HUES6 (cell line): ENCODE measurements at regions not wholly inside any gene's neighbourhood (a gene's known extent, or its start where the extent isn't known, plus 50 kb on each side); places are given as distances from the start of the nearest gene placed in this dataset.

Source experiments
- H3K27ac ChIP-seq: 2 replicates; pipeline ENCODE4 v1.7.0; 2013; ENCODE audit warnings: low read depth, mild to moderate bottlenecking, low read length, inconsistent platforms
- H3K27me3 ChIP-seq: 2 replicates; pipeline ENCODE4 v1.6.1; 2013; ENCODE audit warnings: low read length; ENCODE audit not compliant: control insufficient read depth, insufficient read depth
- H3K36me3 ChIP-seq: 2 replicates; pipeline ENCODE4 v1.6.1; 2013; ENCODE audit warnings: low read length; ENCODE audit not compliant: control insufficient read depth, insufficient read depth
- H3K4me1 ChIP-seq: 2 replicates; pipeline ENCODE4 v1.6.1; 2013; ENCODE audit warnings: low read length; ENCODE audit not compliant: control insufficient read depth, insufficient read depth
- H3K4me3 ChIP-seq: 2 replicates; pipeline ENCODE4 v1.5.1; 2013; ENCODE audit warnings: low read depth, low read length
- H3K9ac ChIP-seq: one replicate; pipeline ENCODE4 v1.6.1; 2013; ENCODE audit warnings: mild to moderate bottlenecking, low read length
- H3K9me3 ChIP-seq: 2 replicates; pipeline ENCODE4 v1.6.1; 2013; ENCODE audit warnings: low read depth, low read length; ENCODE audit not compliant: control insufficient read depth, insufficient read depth

DNA sequence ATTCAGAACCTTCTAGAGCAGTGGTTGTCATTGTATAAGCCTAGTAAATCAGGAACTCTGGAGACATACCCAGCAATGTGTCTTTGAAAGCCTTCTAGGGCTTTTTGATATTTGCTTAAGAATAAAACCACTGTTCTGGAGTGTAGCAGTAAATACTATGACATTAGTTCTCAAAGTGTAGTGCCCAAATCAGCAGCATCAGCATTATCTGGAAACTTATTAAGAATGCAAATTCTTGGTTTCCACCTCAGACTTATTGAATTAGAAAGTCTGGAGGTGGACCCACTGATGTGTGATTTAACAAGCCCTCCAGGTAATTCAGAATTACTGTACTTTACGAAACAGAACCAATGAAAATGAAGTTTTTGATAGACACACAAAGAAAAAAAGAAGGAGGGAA lies 509.7 kb downstream of the SUCLG1 start:
- H3K9ac ChIP-seq = no peak overlapping the region
- H3K4me3 ChIP-seq = no peak overlapping the region
- H3K4me1 ChIP-seq = peaks cover 10% of the 10 kb centered on the region
- H3K27me3 ChIP-seq = no peaks in the 10 kb centered on the region
- no peak overlapping the region for H3K27ac ChIP-seq
- no peaks in the 10 kb centered on the region for H3K36me3 ChIP-seq
- H3K9me3 ChIP-seq = no peaks in the 10 kb centered on the region

DNA sequence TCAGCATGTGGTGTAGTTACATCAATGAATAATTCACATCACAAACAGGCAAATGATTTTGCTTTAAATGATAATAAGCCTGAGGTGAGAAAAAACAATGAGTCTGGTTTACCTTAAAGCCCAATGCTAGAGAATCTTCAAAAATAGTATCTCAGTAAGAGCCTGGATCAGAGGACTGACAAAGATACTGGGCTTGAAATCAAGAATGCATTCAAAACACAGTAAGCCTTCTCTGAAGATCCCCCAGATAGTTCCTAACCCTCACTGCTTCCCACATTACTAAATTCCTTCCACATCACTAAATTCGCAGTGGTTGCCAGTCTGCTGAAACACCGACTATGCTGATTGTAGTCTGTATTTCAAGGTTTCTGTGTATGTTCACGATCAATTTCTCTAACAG lies 514.9 kb downstream of the SUCLG1 start:
- peaks cover 17% of the 10 kb centered on the region for H3K4me1 ChIP-seq
- no peaks in the 10 kb centered on the region for H3K36me3 ChIP-seq
- no peaks in the 10 kb centered on the region; the same call in 1 of the 2 replicates for H3K27me3 ChIP-seq
- H3K27ac ChIP-seq = no peak overlapping the region
- H3K4me3 ChIP-seq = no peak overlapping the region
- no peak overlapping the region for H3K9ac ChIP-seq
- no peaks in the 10 kb centered on the region for H3K9me3 ChIP-seq

- no peaks in the 10 kb centered on the region; the same call in 1 of the 2 replicates for H3K27me3 ChIP-seq
- H3K9me3 ChIP-seq = no peaks in the 10 kb centered on the region
- no peak overlapping the region for H3K27ac ChIP-seq
- H3K4me3 ChIP-seq = no peak overlapping the region
- H3K36me3 ChIP-seq = no peaks in the 10 kb centered on the region
- H3K4me1 ChIP-seq = peaks cover 17% of the 10 kb centered on the region
- H3K9ac ChIP-seq = no peak overlapping the region
Observed at GRCh38 chr2:83943265-83943664, 515.8 kb downstream of the SUCLG1 start.

GRCh38 chr2:83941886-83942285 lies 517.2 kb downstream of the SUCLG1 start:
- H3K36me3 ChIP-seq = no peaks in the 10 kb centered on the region
- H3K27ac ChIP-seq = no peak overlapping the region
- no peak overlapping the region for H3K9ac ChIP-seq
- no peaks in the 10 kb centered on the region for H3K9me3 ChIP-seq
- H3K27me3 ChIP-seq = no peaks in the 10 kb centered on the region; the same call in 1 of the 2 replicates
- H3K4me3 ChIP-seq = no peak overlapping the region
- H3K4me1 ChIP-seq = peaks cover 17% of the 10 kb centered on the region

- Histone ChIP-seq H3K4me1 (peaks cover 13% of the 10 kb centered on the region; the same call in 1 of the 2 replicates), H3K4me3 (no peak overlapping the region), H3K27me3 (no peaks in the 10 kb centered on the region), H3K9me3 (peaks cover 2% of the 10 kb centered on the region; the same call in 1 of the 2 replicates), H3K9ac (no peak overlapping the region), H3K36me3 (no peaks in the 10 kb centered on the region), H3K27ac (no peak overlapping the region)
Observed at GRCh38 chr2:83933749-83934148, 525.3 kb downstream of the SUCLG1 start.

- Histone ChIP-seq H3K9me3 (peaks cover 3% of the 10 kb centered on the region; the same call in 1 of the 2 replicates), H3K27ac (no peak overlapping the region), H3K4me3 (no peak overlapping the region), H3K27me3 (no peaks in the 10 kb centered on the region), H3K36me3 (no peaks in the 10 kb centered on the region), H3K9ac (no peak overlapping the region), H3K4me1 (no peaks in the 10 kb centered on the region)
Observed at GRCh38 chr2:83923531-83923930, 535.5 kb downstream of the SUCLG1 start.

GRCh38 chr2:83916559-83916958 lies 542.5 kb downstream of the SUCLG1 start:
- H3K36me3 ChIP-seq = no peaks in the 10 kb centered on the region
- H3K9ac ChIP-seq = no peak overlapping the region

DNA sequence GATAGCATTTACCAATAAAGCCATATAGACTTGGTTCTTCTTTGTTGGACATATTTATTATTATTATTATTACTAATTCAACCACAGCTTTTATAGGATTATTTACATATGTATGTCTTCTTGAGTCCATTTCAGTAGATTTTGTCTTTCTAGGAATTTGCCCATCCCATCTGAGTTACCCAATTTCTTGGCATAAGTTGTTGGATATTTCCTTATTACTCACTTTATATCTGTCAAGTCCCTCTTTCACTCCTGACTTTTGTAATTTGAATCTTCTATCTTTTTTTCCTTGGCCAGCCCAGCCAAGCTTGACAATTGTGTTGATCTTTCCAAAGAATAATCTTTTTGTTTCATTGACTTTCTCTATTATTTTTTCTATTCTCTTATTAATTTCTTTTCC lies 543.7 kb downstream of the SUCLG1 start:
- Histone ChIP-seq H3K27me3 (no peaks in the 10 kb centered on the region), H3K36me3 (no peaks in the 10 kb centered on the region), H3K27ac (no peak overlapping the region), H3K4me3 (no peak overlapping the region), H3K4me1 (no peaks in the 10 kb centered on the region), H3K9ac (no peak overlapping the region), H3K9me3 (peaks cover 6% of the 10 kb centered on the region; the same call in 1 of the 2 replicates)

More at GRCh38 chr2:83916559-83916958, 542.5 kb downstream of the SUCLG1 start:
- no peaks in the 10 kb centered on the region for H3K4me1 ChIP-seq
- H3K27ac ChIP-seq = no peak overlapping the region
- H3K27me3 ChIP-seq = no peaks in the 10 kb centered on the region
- H3K9me3 ChIP-seq = peaks cover 9% of the 10 kb centered on the region; the same call in 1 of the 2 replicates
- no peak overlapping the region for H3K4me3 ChIP-seq

GRCh38 chr2:83908750-83909149 lies 550.3 kb downstream of the SUCLG1 start:
- Histone ChIP-seq H3K9ac (no peak overlapping the region), H3K27ac (no peak overlapping the region), H3K27me3 (no peaks in the 10 kb centered on the region), H3K9me3 (peaks cover 8% of the 10 kb centered on the region), H3K4me1 (no peaks in the 10 kb centered on the region), H3K4me3 (no peak overlapping the region), H3K36me3 (no peaks in the 10 kb centered on the region)

DNA sequence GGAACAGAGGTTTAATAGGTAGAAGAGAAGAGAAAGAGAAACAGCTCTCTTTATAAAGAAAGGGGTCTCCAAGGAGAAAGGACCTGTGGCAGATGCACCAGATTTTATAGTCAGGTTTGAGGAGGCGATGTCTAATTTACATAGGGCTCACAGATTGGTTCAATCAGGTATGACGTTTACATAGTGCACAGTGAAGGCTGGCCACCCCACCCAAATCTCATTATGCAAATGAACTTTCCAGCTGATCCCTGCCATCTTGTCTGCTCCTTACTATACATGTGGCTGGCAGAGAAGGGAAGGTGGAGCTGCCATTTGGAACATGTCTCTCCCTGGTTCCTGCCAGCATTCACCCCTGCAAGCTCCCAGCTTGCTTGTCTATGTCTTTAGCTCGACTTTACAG lies 557.8 kb downstream of the SUCLG1 start:
- H3K27ac ChIP-seq = no peak overlapping the region
- no peaks in the 10 kb centered on the region for H3K36me3 ChIP-seq
- H3K4me1 ChIP-seq = no peaks in the 10 kb centered on the region
- no peak overlapping the region for H3K4me3 ChIP-seq
- no peak overlapping the region for H3K9ac ChIP-seq
- H3K9me3 ChIP-seq = no peaks in the 10 kb centered on the region
- no peaks in the 10 kb centered on the region for H3K27me3 ChIP-seq

- Histone ChIP-seq H3K9ac (no peak overlapping the region), H3K27ac (no peak overlapping the region), H3K4me1 (peaks cover 1% of the 10 kb centered on the region; the same call in 1 of the 2 replicates), H3K9me3 (no peaks in the 10 kb centered on the region), H3K4me3 (no peak overlapping the region), H3K36me3 (no peaks in the 10 kb centered on the region), H3K27me3 (no peaks in the 10 kb centered on the region)
Observed at GRCh38 chr2:83900862-83901261, 558.2 kb downstream of the SUCLG1 start.

GRCh38 chr2:83899271-83899670 lies 559.8 kb downstream of the SUCLG1 start:
- Histone ChIP-seq H3K27ac (no peak overlapping the region), H3K4me1 (peaks cover 8% of the 10 kb centered on the region), H3K36me3 (no peaks in the 10 kb centered on the region), H3K9ac (no peak overlapping the region), H3K4me3 (no peak overlapping the region), H3K27me3 (no peaks in the 10 kb centered on the region), H3K9me3 (no peaks in the 10 kb centered on the region)
